Gastrocnemius medialis (tissue), 4 donors: ENCODE measurements at regions not wholly inside any gene's neighbourhood (a gene's known extent, or its start where the extent isn't known, plus 50 kb on each side); places are given as distances from the start of the nearest gene placed in this dataset.
"Not testable (repeated sequence)": the region's sequence is repeated elsewhere in the genome, so short reads cannot be mapped to it uniquely, and the experiment has no call there.

Experiments used
- POLR2A ChIP-seq, 2 donors: fragments of 450-650 bp; IDR thresholded peaks; one replicate each; pipeline ENCODE4 v1.6.1; 2017; ENCODE audit warnings: antibody characterized with exemption in 2 of 2, mild to moderate bottlenecking in 2 of 2, moderate library complexity in 2 of 2
- TF ChIP-seq, protein P1 (sequence below), 5 experiments: fragments of 450-650 bp in 3 of 5; fragments of 200-600 bp in 2 of 5; sonication (generic) in 2 of 5; IDR thresholded peaks in 4 of 5; conservative IDR thresholded peaks in 1 of 5; 1 replicate in 4 of 5; 2 replicates in 1 of 5; pipeline ENCODE4 v1.5.1; 2016 to 2019; ENCODE audit warnings: antibody characterized with exemption in 5 of 5, mild to moderate bottlenecking in 3 of 5, moderate library complexity in 3 of 5

- TF ChIP-seq, protein P1, sequence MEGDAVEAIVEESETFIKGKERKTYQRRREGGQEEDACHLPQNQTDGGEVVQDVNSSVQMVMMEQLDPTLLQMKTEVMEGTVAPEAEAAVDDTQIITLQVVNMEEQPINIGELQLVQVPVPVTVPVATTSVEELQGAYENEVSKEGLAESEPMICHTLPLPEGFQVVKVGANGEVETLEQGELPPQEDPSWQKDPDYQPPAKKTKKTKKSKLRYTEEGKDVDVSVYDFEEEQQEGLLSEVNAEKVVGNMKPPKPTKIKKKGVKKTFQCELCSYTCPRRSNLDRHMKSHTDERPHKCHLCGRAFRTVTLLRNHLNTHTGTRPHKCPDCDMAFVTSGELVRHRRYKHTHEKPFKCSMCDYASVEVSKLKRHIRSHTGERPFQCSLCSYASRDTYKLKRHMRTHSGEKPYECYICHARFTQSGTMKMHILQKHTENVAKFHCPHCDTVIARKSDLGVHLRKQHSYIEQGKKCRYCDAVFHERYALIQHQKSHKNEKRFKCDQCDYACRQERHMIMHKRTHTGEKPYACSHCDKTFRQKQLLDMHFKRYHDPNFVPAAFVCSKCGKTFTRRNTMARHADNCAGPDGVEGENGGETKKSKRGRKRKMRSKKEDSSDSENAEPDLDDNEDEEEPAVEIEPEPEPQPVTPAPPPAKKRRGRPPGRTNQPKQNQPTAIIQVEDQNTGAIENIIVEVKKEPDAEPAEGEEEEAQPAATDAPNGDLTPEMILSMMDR (IDR thresholded peaks at IDR 0.05 in 4 of 5, conservative IDR thresholded peaks at IDR 0.05 in 1 of 5), result not testable (repeated sequence)
- TF ChIP-seq POLR2A (IDR thresholded peaks at IDR 0.05), result not testable (repeated sequence)
Observed at GRCh38 chr6:82517896-82518295, 154.3 kb downstream of the TPBG start.
